Activated B cell treated with CpG ODN at 0.5 μM for 24 hours (primary cell): ENCODE measurements at regions not wholly inside any gene's neighbourhood (a gene's known extent, or its start where the extent isn't known, plus 50 kb on each side); places are given as distances from the start of the nearest gene placed in this dataset.
"Not testable (repeated sequence)": the region's sequence is repeated elsewhere in the genome, so short reads cannot be mapped to it uniquely, and the experiment has no call there.

Experiments
- ATAC-seq: fragments of 200-7000 bp; cut with Tn5 transposase; one replicate; pipeline ENCODE4 v1.10.0; 2021; ENCODE audit warnings: low read depth, mild to moderate bottlenecking, moderate library complexity
- CTCF ChIA-PET: fragments of 350-600 bp; sonication (Branson Sonifier 250); formaldehyde crosslinking; loops from one replicate; lab custom pipeline; 2021; ENCODE audit warnings: antibody characterized with exemption; lab: Charles Lee
- POLR2A ChIA-PET: fragments of 350-600 bp; sonication (Branson Sonifier 250); formaldehyde crosslinking; loops from one replicate; lab custom pipeline; 2021; ENCODE audit warnings: antibody characterized with exemption; lab: Charles Lee
- DNase-seq: peaks from one replicate; pipeline ENCODE4 v3.0.0; 2022
- H3K27ac Mint-ChIP-seq: one replicate; pipeline ENCODE4 v1.8.0; 2020; ENCODE audit warnings: mixed read lengths
- H3K27me3 Mint-ChIP-seq: one replicate; pipeline ENCODE4 v1.8.0; 2021; ENCODE audit warnings: mixed read lengths
- H3K36me3 Mint-ChIP-seq: one replicate; pipeline ENCODE4 v1.8.0; 2021; ENCODE audit warnings: low read depth, mixed read lengths
- H3K4me1 Mint-ChIP-seq: one replicate; pipeline ENCODE4 v1.8.0; 2021; ENCODE audit warnings: mixed read lengths
- H3K4me3 Mint-ChIP-seq: one replicate; pipeline ENCODE4 v1.8.0; 2020; ENCODE audit warnings: mild to moderate bottlenecking, mixed read lengths
- H3K9me3 Mint-ChIP-seq: one replicate; pipeline ENCODE4 v1.8.0; 2020; ENCODE audit warnings: mixed read lengths
- intact Hi-C: fragments of 100-400 bp; cut with micrococcal nuclease; formaldehyde crosslinking; loops from one replicate; pipeline ENCODE4 v1.15.1; 2024
- TF ChIP-seq, protein P1 (sequence below): fragments of 200-600 bp; IDR thresholded peaks from one replicate; pipeline ENCODE4 v1.8.0; 2022; ENCODE audit warnings: antibody characterized with exemption, mild to moderate bottlenecking

DNA sequence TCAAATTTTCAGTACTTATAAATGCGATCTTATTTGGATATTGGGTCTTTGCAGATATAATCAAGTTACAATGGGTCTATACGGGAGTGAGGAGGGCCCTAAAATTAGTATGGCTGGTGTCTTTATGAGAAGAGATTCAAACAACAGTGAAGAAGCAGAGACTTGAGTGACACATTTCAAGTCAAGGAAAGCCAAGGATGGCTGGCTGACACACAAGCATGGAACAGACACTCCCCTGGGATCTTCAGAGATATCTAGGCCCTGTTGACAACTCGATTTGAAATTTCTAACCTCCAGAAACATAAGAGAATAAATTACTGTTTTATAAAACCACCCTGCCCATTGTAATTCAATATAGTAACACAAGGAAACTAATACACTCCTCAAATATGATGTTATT, 1886.0 kb upstream of the PCDH7 start:
- H3K36me3 Mint-ChIP-seq = no peaks in the 10 kb centered on the region
- no peak overlapping the region for H3K4me3 Mint-ChIP-seq
- peaks cover 6% of the 10 kb centered on the region for H3K9me3 Mint-ChIP-seq
- ChIA-PET CTCF (no interaction called here), POLR2A (no interaction called here)
- no peak for ATAC-seq
- no peak for DNase-seq
- H3K27me3 Mint-ChIP-seq = no peaks in the 10 kb centered on the region
- intact Hi-C loops = no loop called here
- H3K4me1 Mint-ChIP-seq = no peaks in the 10 kb centered on the region
- H3K27ac Mint-ChIP-seq = no peak overlapping the region
- TF ChIP-seq, protein P1, sequence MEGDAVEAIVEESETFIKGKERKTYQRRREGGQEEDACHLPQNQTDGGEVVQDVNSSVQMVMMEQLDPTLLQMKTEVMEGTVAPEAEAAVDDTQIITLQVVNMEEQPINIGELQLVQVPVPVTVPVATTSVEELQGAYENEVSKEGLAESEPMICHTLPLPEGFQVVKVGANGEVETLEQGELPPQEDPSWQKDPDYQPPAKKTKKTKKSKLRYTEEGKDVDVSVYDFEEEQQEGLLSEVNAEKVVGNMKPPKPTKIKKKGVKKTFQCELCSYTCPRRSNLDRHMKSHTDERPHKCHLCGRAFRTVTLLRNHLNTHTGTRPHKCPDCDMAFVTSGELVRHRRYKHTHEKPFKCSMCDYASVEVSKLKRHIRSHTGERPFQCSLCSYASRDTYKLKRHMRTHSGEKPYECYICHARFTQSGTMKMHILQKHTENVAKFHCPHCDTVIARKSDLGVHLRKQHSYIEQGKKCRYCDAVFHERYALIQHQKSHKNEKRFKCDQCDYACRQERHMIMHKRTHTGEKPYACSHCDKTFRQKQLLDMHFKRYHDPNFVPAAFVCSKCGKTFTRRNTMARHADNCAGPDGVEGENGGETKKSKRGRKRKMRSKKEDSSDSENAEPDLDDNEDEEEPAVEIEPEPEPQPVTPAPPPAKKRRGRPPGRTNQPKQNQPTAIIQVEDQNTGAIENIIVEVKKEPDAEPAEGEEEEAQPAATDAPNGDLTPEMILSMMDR = no peak

DNA sequence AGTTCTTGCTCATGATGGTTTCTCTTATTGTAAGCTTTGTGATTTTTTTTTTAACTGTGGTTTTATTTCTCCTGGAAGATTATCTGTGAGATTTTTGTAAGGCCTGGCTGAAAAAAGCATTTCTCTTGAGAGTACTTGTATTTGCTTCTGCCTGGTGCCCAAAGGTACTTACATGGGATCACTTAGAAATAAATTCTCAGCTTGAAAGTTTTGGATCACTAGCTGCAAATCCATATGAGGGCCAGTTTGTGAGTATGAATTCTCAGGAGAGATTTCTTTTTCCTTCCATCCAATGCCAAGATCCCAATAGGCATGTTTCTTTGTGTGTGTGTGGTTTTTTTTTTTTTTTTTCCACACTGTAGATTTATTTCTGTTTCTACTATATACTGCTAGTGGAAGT, 1884.7 kb upstream of the PCDH7 start:
- TF ChIP-seq, protein P1 = no peak
- no peaks in the 10 kb centered on the region for H3K4me1 Mint-ChIP-seq
- no peak overlapping the region for H3K27ac Mint-ChIP-seq
- intact Hi-C loops = no loop called here
- ATAC-seq (no peak), DNase-seq (no peak)
- H3K4me3 Mint-ChIP-seq = no peak overlapping the region
- POLR2A ChIA-PET = no interaction called here
- H3K36me3 Mint-ChIP-seq = no peaks in the 10 kb centered on the region
- no peaks in the 10 kb centered on the region for H3K27me3 Mint-ChIP-seq
- CTCF ChIA-PET = no interaction called here
- H3K9me3 Mint-ChIP-seq = peaks cover 8% of the 10 kb centered on the region

DNA sequence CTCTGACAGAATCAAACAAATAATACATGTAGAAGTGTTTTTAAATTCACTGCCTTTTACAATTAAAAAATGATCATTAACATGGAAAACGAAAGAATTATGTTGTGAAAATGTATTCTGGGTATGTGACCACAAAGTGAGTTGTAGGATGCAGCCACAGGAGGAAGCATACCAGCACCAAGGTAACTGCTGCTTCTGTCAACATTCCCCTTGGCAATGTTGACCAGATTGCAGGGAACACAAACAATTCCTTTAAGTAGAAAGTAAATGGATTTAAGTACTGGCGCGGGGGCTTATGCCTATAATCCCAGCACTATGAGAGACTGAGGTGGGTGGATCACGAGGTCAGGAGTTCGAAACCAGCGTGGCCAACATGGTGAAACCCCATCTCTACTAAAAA, 1877.9 kb upstream of the PCDH7 start:
- POLR2A ChIA-PET = no interaction called here
- Mint-ChIP-seq H3K36me3 (no peaks in the 10 kb centered on the region), H3K9me3 (peaks cover 9% of the 10 kb centered on the region), H3K27ac (no peak overlapping the region), H3K27me3 (no peaks in the 10 kb centered on the region), H3K4me1 (no peaks in the 10 kb centered on the region), H3K4me3 (no peak overlapping the region)
- ATAC-seq (no peak), DNase-seq (no peak)
- intact Hi-C loops = no loop called here
- CTCF ChIA-PET = no interaction called here
- TF ChIP-seq, protein P1 = no peak

DNA sequence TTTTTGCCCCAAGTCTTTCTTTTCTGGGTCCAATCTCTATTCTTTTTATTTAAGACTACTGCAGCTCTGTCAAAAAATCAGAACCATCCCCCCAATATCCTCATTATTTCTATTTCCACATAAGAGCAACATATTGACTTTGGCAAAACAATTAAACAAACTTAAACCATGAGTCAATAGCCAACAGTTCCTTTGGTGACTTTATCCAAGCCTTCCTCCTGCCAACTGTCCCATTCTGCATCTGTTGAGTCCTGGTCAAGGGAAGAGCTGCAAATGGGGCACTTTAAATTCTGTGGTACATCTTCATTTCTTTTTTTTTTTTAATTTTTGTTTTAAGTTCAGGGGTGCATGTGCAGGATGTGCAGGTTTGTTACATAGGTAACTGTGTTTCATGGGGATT, 1875.0 kb upstream of the PCDH7 start:
- H3K27ac Mint-ChIP-seq = no peak overlapping the region
- ATAC-seq (no peak), DNase-seq (no peak)
- ChIA-PET CTCF (no interaction called here), POLR2A (no interaction called here)
- no peaks in the 10 kb centered on the region for H3K4me1 Mint-ChIP-seq
- H3K36me3 Mint-ChIP-seq = no peaks in the 10 kb centered on the region
- intact Hi-C loops = no loop called here
- TF ChIP-seq, protein P1 = no peak
- H3K27me3 Mint-ChIP-seq = no peaks in the 10 kb centered on the region
- no peak overlapping the region for H3K4me3 Mint-ChIP-seq
- H3K9me3 Mint-ChIP-seq = peaks cover 14% of the 10 kb centered on the region

DNA sequence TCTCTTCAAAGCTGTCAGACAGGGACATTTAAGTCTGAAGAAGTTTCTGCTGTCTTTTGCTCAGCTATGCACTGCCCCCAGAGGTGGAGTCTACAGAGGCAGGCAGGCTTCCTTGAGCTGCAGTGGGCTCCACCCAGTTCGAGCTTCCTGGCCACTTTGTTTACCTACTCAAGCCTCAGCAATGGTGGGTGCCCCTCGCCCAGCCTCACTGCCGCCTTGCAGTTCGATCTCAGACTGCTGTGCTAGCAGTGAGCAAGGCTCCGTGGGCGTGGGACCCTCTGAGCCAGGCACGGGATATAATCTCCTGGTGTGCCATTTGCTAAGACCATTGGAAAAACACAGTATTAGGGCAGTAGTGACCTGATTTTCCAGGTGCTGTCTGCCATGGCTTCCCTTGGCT, 1863.1 kb upstream of the PCDH7 start:
- H3K9me3 Mint-ChIP-seq, H3K4me3 Mint-ChIP-seq, H3K4me1 Mint-ChIP-seq, H3K27ac Mint-ChIP-seq, intact Hi-C loops, POLR2A ChIA-PET, H3K36me3 Mint-ChIP-seq, CTCF ChIA-PET, H3K27me3 Mint-ChIP-seq, ATAC-seq, DNase-seq: not testable (repeated sequence)

DNA sequence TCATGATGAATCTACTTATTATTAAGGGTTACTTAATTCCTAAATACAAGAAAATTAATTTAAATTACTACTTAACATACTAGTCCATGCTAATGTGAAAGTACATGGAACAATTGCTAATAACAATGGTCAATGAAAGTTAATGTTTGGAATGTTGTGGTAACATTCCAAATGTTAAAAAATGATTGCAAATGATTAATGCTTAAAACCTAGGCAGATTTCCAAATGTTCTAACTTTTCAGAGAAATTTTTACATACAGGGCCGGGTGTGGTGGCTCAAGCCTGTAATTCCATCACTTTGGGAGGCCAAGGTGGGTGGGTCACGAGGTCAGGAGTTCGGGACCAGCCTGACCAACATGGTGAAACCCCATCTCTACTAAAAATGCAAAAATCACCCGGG, 1851.3 kb upstream of the PCDH7 start:
- CTCF ChIA-PET = no interaction called here
- DNase-seq (no peak), ATAC-seq (no peak)
- Mint-ChIP-seq H3K27ac (no peak overlapping the region), H3K27me3 (no peaks in the 10 kb centered on the region), H3K4me1 (no peaks in the 10 kb centered on the region), H3K36me3 (no peaks in the 10 kb centered on the region), H3K9me3 (peaks cover 7% of the 10 kb centered on the region), H3K4me3 (no peak overlapping the region)
- POLR2A ChIA-PET = no interaction called here
- TF ChIP-seq, protein P1 = no peak
- intact Hi-C loops = no loop called here
